ENCODE measurements at regions not wholly inside any gene's neighbourhood (a gene's known extent, or its start where the extent isn't known, plus 50 kb on each side); places are given as distances from the start of the nearest gene placed in this dataset.

DNA sequence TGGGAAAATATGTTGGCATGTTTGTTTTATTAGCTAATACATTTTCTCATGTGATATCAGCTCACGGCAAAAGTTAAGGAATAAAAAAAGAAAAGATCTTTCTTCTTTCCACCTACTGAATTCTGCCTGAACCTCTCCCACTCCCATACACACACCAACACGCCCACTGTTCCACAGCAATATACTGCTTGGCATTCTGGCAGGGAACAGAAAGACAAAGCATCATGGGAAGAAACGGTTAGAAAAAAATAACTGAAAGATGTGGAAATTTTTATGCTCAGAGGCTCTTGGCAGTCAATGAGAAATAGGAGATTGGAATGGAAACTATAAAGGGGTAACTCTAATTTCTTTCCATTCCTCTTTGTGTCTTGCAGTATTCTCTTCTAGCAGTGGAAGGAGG, 268.5 kb downstream of the FOXG1 start:
- TF ChIP-seq KDM1A (IDR thresholded peaks at IDR 0.05): no peak
- no peak for TF ChIP-seq EP300 (IDR thresholded peaks at IDR 0.05; ENCODE audit: low read length)
- TF ChIP-seq, protein P1, sequence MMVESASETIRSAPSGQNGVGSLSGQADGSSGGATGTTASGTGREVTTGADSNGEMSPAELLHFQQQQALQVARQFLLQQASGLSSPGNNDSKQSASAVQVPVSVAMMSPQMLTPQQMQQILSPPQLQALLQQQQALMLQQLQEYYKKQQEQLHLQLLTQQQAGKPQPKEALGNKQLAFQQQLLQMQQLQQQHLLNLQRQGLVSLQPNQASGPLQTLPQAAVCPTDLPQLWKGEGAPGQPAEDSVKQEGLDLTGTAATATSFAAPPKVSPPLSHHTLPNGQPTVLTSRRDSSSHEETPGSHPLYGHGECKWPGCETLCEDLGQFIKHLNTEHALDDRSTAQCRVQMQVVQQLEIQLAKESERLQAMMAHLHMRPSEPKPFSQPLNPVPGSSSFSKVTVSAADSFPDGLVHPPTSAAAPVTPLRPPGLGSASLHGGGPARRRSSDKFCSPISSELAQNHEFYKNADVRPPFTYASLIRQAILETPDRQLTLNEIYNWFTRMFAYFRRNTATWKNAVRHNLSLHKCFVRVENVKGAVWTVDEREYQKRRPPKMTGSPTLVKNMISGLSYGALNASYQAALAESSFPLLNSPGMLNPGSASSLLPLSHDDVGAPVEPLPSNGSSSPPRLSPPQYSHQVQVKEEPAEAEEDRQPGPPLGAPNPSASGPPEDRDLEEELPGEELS (CRISPR knock-in tag; IDR thresholded peaks at IDR 0.05; ENCODE audit: borderline replicate concordance): no peak
- TF ChIP-seq ZNF253 (CRISPR knock-in tag; conservative IDR thresholded peaks at IDR 0.05): no peak
- no peak for TF ChIP-seq ZNF384 (IDR thresholded peaks at IDR 0.05; ENCODE audit: low read depth, low read length)
- TF ChIP-seq RUNX1 (IDR thresholded peaks at IDR 0.05; ENCODE audit: low read depth): no peak
- no peak for TF ChIP-seq SAP30 (IDR thresholded peaks at IDR 0.05; ENCODE audit: borderline replicate concordance, insufficient read depth, low read depth, low read length, poor library complexity, severe bottlenecking)
- TF ChIP-seq, protein P2, sequence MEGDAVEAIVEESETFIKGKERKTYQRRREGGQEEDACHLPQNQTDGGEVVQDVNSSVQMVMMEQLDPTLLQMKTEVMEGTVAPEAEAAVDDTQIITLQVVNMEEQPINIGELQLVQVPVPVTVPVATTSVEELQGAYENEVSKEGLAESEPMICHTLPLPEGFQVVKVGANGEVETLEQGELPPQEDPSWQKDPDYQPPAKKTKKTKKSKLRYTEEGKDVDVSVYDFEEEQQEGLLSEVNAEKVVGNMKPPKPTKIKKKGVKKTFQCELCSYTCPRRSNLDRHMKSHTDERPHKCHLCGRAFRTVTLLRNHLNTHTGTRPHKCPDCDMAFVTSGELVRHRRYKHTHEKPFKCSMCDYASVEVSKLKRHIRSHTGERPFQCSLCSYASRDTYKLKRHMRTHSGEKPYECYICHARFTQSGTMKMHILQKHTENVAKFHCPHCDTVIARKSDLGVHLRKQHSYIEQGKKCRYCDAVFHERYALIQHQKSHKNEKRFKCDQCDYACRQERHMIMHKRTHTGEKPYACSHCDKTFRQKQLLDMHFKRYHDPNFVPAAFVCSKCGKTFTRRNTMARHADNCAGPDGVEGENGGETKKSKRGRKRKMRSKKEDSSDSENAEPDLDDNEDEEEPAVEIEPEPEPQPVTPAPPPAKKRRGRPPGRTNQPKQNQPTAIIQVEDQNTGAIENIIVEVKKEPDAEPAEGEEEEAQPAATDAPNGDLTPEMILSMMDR (IDR thresholded peaks at IDR 0.05 in 2 of 3, conservative IDR thresholded peaks at IDR 0.05 in 1 of 3; ENCODE audit: insufficient read depth in 2 of 3, low read depth in 1 of 3, low read length in 3 of 3): no peak
- no peak for TF ChIP-seq JUND (IDR thresholded peaks at IDR 0.05; ENCODE audit: borderline replicate concordance, low read depth, low read length)
- no peak for TF ChIP-seq JUND (tag; IDR thresholded peaks at IDR 0.05; ENCODE audit: borderline replicate concordance, low read depth, low read length)
- no peak for TF ChIP-seq FOXK2 (conservative IDR thresholded peaks at IDR 0.05 in 1 of 2, IDR thresholded peaks at IDR 0.05 in 1 of 2; ENCODE audit: low read depth in 2 of 2)
- TF ChIP-seq, protein P3, sequence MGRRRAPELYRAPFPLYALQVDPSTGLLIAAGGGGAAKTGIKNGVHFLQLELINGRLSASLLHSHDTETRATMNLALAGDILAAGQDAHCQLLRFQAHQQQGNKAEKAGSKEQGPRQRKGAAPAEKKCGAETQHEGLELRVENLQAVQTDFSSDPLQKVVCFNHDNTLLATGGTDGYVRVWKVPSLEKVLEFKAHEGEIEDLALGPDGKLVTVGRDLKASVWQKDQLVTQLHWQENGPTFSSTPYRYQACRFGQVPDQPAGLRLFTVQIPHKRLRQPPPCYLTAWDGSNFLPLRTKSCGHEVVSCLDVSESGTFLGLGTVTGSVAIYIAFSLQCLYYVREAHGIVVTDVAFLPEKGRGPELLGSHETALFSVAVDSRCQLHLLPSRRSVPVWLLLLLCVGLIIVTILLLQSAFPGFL (CRISPR knock-in tag; IDR thresholded peaks at IDR 0.05): no peak
- no peak for TF ChIP-seq CREB1 (IDR thresholded peaks at IDR 0.05)
- TF ChIP-seq CREB1 (CRISPR knock-in tag; IDR thresholded peaks at IDR 0.05): no peak
- TF ChIP-seq CSDE1 (IDR thresholded peaks at IDR 0.05): no peak
